ENCODE measurements at regions not wholly inside any gene's neighbourhood (a gene's known extent, or its start where the extent isn't known, plus 50 kb on each side); places are given as distances from the start of the nearest gene placed in this dataset.

GRCh38 chr16:6300523-6300922 lies 1032.1 kb upstream of the RBFOX1 start:
- Histone ChIP-seq H3K36me3 (no peaks in the 10 kb centered on the region), H3K27me3 (no peaks in the 10 kb centered on the region), H3K27ac (no peak overlapping the region), H3K9me3 (no peaks in the 10 kb centered on the region), H3K4me3 (no peak overlapping the region), H3K4me1 (no peaks in the 10 kb centered on the region)
- no peak for DNase-seq
- TF ChIP-seq POLR2A (IDR thresholded peaks at IDR 0.05): no peak
- TF ChIP-seq, protein P1, sequence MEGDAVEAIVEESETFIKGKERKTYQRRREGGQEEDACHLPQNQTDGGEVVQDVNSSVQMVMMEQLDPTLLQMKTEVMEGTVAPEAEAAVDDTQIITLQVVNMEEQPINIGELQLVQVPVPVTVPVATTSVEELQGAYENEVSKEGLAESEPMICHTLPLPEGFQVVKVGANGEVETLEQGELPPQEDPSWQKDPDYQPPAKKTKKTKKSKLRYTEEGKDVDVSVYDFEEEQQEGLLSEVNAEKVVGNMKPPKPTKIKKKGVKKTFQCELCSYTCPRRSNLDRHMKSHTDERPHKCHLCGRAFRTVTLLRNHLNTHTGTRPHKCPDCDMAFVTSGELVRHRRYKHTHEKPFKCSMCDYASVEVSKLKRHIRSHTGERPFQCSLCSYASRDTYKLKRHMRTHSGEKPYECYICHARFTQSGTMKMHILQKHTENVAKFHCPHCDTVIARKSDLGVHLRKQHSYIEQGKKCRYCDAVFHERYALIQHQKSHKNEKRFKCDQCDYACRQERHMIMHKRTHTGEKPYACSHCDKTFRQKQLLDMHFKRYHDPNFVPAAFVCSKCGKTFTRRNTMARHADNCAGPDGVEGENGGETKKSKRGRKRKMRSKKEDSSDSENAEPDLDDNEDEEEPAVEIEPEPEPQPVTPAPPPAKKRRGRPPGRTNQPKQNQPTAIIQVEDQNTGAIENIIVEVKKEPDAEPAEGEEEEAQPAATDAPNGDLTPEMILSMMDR (IDR thresholded peaks at IDR 0.05): no peak

DNA sequence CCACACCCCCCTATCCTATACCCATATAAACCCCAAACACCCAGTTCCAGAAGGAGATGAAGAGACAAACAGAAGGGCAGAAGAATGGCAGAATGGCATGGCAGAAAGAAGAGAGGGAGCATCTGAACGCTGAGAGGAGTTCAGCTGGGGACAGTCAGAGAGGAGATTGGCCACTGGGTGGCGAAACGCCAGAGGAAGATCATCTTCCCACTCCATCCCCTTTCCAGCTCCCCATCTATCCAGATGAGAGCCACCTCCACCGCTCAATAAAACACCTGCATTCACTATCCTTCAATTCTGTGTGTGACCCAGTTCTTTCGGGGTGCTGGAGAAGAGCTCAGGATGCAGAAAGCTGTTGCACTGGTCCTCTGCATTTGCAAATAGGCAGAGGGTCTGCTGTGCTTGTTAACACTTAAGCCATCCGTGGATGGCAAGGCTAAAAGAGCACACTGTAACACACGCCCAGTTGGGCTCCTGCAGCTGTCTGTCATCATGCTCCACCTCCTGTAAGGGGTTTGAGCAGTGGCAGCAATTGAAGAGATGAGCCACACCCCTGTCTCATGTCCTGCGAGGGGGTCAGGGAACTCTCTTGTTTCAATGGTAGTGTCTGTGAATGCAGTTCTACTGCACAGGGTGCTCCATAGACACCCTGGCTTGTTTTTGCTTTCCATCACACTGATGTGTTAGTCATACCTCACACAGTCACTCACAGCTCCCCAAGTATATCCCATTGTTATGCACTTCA lies 1034.8 kb upstream of the RBFOX1 start:
- no peak overlapping the region for H3K27ac ChIP-seq
- no peaks in the 10 kb centered on the region for H3K9me3 ChIP-seq
- H3K4me1 ChIP-seq: no peaks in the 10 kb centered on the region
- no peaks in the 10 kb centered on the region for H3K36me3 ChIP-seq
- H3K4me3 ChIP-seq: no peak overlapping the region
- TF ChIP-seq POLR2A (IDR thresholded peaks at IDR 0.05): no peak
- TF ChIP-seq, protein P1 (IDR thresholded peaks at IDR 0.05): no peak
- H3K27me3 ChIP-seq: no peaks in the 10 kb centered on the region
- DNase-seq: no peak

GRCh38 chr16:6286176-6286575 lies 1046.5 kb upstream of the RBFOX1 start:
- H3K9me3 ChIP-seq: peaks cover 0 to 5% (median 0%) of the 10 kb centered on the region in 4 donors
- DNase-seq: no peak
- no peaks in the 10 kb centered on the region for H3K36me3 ChIP-seq

DNA sequence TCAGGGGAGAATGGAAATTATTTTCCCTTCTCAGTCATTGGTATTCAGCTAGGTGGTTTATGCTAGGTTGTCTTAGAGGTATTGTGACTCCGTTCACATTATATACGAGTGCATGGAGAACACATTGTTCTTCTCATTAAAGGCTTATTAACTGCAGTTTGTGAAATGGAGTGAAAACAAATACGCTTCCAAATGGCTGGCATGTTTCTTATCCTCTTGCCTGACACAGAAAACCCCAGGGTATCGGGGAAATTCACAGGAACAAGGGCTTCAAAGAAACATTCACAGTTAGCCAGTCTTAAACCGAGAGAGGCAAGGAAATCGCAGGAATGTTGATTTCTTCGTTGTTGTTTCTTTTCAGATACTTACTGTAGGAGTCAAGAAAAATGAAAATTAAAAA lies 1047.9 kb upstream of the RBFOX1 start:
- H3K36me3 ChIP-seq: no peaks in the 10 kb centered on the region
- peaks cover 0 to 5% (median 0%) of the 10 kb centered on the region in 4 donors for H3K9me3 ChIP-seq
- TF ChIP-seq POLR2A (IDR thresholded peaks at IDR 0.05): no peak
- TF ChIP-seq, protein P1 (IDR thresholded peaks at IDR 0.05): no peak
- no peak overlapping the region for H3K4me3 ChIP-seq
- no peak for DNase-seq
- H3K4me1 ChIP-seq: no peaks in the 10 kb centered on the region
- no peak overlapping the region for H3K27ac ChIP-seq
- H3K27me3 ChIP-seq: no peaks in the 10 kb centered on the region

More at GRCh38 chr16:6286176-6286575, 1046.5 kb upstream of the RBFOX1 start:
- no peaks in the 10 kb centered on the region for H3K27me3 ChIP-seq
- no peak overlapping the region for H3K4me3 ChIP-seq
- no peaks in the 10 kb centered on the region for H3K4me1 ChIP-seq
- no peak overlapping the region for H3K27ac ChIP-seq
- TF ChIP-seq, protein P1 (IDR thresholded peaks at IDR 0.05): no peak
- TF ChIP-seq POLR2A (IDR thresholded peaks at IDR 0.05): no peak

DNA sequence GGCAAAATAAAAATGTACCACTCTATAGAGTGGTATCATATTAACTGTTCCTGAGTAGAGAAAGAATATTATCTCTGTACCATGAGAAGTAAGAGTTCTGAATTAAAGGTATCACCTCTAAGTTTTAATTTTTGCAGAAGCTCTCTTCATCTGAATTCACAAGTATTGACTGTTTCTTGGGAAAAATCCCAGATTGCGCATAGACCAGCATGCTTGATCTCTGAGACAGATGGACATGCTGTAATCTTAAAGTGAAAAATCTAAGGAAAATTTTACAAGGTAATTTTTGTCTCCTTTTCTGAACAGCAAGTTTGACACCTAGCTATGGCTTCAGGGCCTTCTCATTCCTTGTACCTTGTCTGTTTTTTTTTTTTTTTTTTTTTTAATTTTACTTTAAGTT lies 1050.7 kb upstream of the RBFOX1 start:
- no peak for DNase-seq
- TF ChIP-seq, protein P1 (IDR thresholded peaks at IDR 0.05): no peak
- no peak for TF ChIP-seq POLR2A (IDR thresholded peaks at IDR 0.05)
- Histone ChIP-seq H3K4me3 (no peak overlapping the region), H3K27me3 (no peaks in the 10 kb centered on the region), H3K27ac (no peak overlapping the region), H3K4me1 (no peaks in the 10 kb centered on the region), H3K9me3 (no peaks in the 10 kb centered on the region), H3K36me3 (no peaks in the 10 kb centered on the region)
